HEK293 (cell line): ENCODE measurements at regions not wholly inside any gene's neighbourhood (a gene's known extent, or its start where the extent isn't known, plus 50 kb on each side); places are given as distances from the start of the nearest gene placed in this dataset.

ENCODE experiments used
- CTCF ChIA-PET: fragments of 350-600 bp; formaldehyde crosslinking; extraction: SDS; loops from one replicate; lab custom pipeline; 2021; ENCODE audit warnings: antibody characterized with exemption; lab: Yijun Ruan, JAX
- POLR2A ChIA-PET: fragments of 300-600 bp; formaldehyde crosslinking; extraction: SDS; loops from one replicate; lab custom pipeline; 2020; ENCODE audit warnings: antibody characterized with exemption, inconsistent platforms; lab: Yijun Ruan, JAX
- H3K27ac ChIP-seq: fragments of 200-500 bp; sonication (Bioruptor generic); 2 replicates; pipeline ENCODE4 v1.5.1; 2014; ENCODE audit warnings: low read depth, low read length, control low read depth, inconsistent platforms; ENCODE audit errors: extremely low read depth
- H3K36me3 ChIP-seq, 2 experiments: fragments of 200-500 bp in 1 of 2; sonication (Bioruptor generic) in 1 of 2; 1 replicate in 1 of 2; 2 replicates in 1 of 2; pipeline ENCODE4 v1.5.1; 2014 to 2017; ENCODE audit warnings: inconsistent platforms in 2 of 2, low read length in 2 of 2; ENCODE audit not compliant: control insufficient read depth in 2 of 2, insufficient read depth in 1 of 2
- H3K4me1 ChIP-seq: fragments of 200-500 bp; sonication (Bioruptor generic); 2 replicates; pipeline ENCODE4 v1.5.1; 2014; ENCODE audit warnings: mild to moderate bottlenecking, low read length, inconsistent platforms; ENCODE audit not compliant: control insufficient read depth, insufficient read depth
- H3K4me3 ChIP-seq: 2 replicates; pipeline ENCODE4 v1.5.1; 2011; ENCODE audit warnings: low read depth, mild to moderate bottlenecking, control low read depth, low read length, moderate library complexity
- H3K9me3 ChIP-seq: fragments of 200-500 bp; sonication (Bioruptor generic); 2 replicates; pipeline ENCODE4 v1.5.1; 2014; ENCODE audit warnings: low read depth, low read length, inconsistent platforms; ENCODE audit not compliant: control insufficient read depth, insufficient read depth
- GFI1B ChIP-seq: fragments of 450-650 bp; formaldehyde crosslinking; IDR thresholded peaks from 2 replicates; pipeline ENCODE4 v1.5.1; 2016; ENCODE audit warnings: missing biosample characterization, missing genetic modification characterization
- GLI4 ChIP-seq: fragments of 450-650 bp; formaldehyde crosslinking; IDR thresholded peaks from 2 replicates; pipeline ENCODE4 v1.5.1; 2016; ENCODE audit warnings: missing biosample characterization, missing genetic modification characterization
- HOXC10 ChIP-seq: sonication (generic); formaldehyde crosslinking; IDR thresholded peaks from 2 replicates; pipeline ENCODE4 v1.8.1; 2023; ENCODE audit warnings: mild to moderate bottlenecking, missing genetic modification reagents
- IKZF3 ChIP-seq: fragments of 450-650 bp; IDR thresholded peaks from 2 replicates; pipeline ENCODE4 v1.5.0; 2018; ENCODE audit warnings: missing biosample characterization, mild to moderate bottlenecking, missing genetic modification characterization, moderate library complexity
- KLF1 ChIP-seq: fragments of 450-650 bp; formaldehyde crosslinking; IDR thresholded peaks from 2 replicates; pipeline ENCODE4 v1.5.1; 2016; ENCODE audit warnings: missing biosample characterization, missing genetic modification characterization
- KLF7 ChIP-seq: fragments of 450-650 bp; formaldehyde crosslinking; IDR thresholded peaks from 2 replicates; pipeline ENCODE4 v1.5.1; 2016; ENCODE audit warnings: missing biosample characterization, missing genetic modification characterization, borderline replicate concordance
- PRDM1 ChIP-seq: fragments of 450-650 bp; formaldehyde crosslinking; IDR thresholded peaks from 2 replicates; pipeline ENCODE4; 2016; ENCODE audit warnings: missing biosample characterization, missing genetic modification characterization
- ZNF114 ChIP-seq: fragments of 450-650 bp; formaldehyde crosslinking; IDR thresholded peaks from 2 replicates; pipeline ENCODE4 v1.5.0; 2017; ENCODE audit warnings: missing biosample characterization, missing genetic modification characterization
- ZNF148 ChIP-seq: fragments of 450-650 bp; formaldehyde crosslinking; IDR thresholded peaks from 2 replicates; pipeline ENCODE4 v1.5.0; 2017; ENCODE audit warnings: missing biosample characterization, missing genetic modification characterization, borderline replicate concordance
- ZNF19 ChIP-seq: fragments of 450-650 bp; formaldehyde crosslinking; IDR thresholded peaks from 2 replicates; pipeline ENCODE4; 2016; ENCODE audit warnings: missing biosample characterization, missing genetic modification characterization, low read depth
- ZNF223 ChIP-seq: fragments of 450-650 bp; formaldehyde crosslinking; IDR thresholded peaks from 2 replicates; pipeline ENCODE4 v1.5.1; 2016; ENCODE audit warnings: missing biosample characterization, missing genetic modification characterization
- ZNF239 ChIP-seq: fragments of 450-650 bp; formaldehyde crosslinking; IDR thresholded peaks from 2 replicates; pipeline ENCODE4 v1.5.1; 2016; ENCODE audit warnings: missing biosample characterization, missing genetic modification characterization
- ZNF292 ChIP-seq: fragments of 450-650 bp; formaldehyde crosslinking; IDR thresholded peaks from 2 replicates; pipeline ENCODE4 v1.5.1; 2016; ENCODE audit warnings: low read depth, missing biosample characterization, missing genetic modification characterization, borderline replicate concordance
- ZNF433 ChIP-seq: fragments of 450-650 bp; formaldehyde crosslinking; IDR thresholded peaks from 2 replicates; pipeline ENCODE4 v1.5.1; 2016; ENCODE audit warnings: missing biosample characterization, missing genetic modification characterization, low read depth
- ZNF521 ChIP-seq: fragments of 450-650 bp; formaldehyde crosslinking; IDR thresholded peaks from 2 replicates; pipeline ENCODE4 v1.5.1; 2017; ENCODE audit warnings: missing biosample characterization, mild to moderate bottlenecking, missing genetic modification characterization
- ZNF544 ChIP-seq: fragments of 450-650 bp; formaldehyde crosslinking; IDR thresholded peaks from 2 replicates; pipeline ENCODE4 v1.5.0; 2017; ENCODE audit warnings: missing biosample characterization, missing genetic modification characterization
- ZNF555 ChIP-seq: fragments of 450-650 bp; formaldehyde crosslinking; conservative IDR thresholded peaks from 2 replicates; pipeline ENCODE4 v1.5.1; 2017; ENCODE audit warnings: missing biosample characterization, mild to moderate bottlenecking, missing genetic modification characterization, inconsistent platforms
- ZNF660 ChIP-seq: fragments of 450-650 bp; IDR thresholded peaks from 2 replicates; pipeline ENCODE4 v1.5.1; 2018; ENCODE audit warnings: missing biosample characterization, mild to moderate bottlenecking, missing genetic modification characterization
- ZNF704 ChIP-seq: fragments of 450-650 bp; formaldehyde crosslinking; IDR thresholded peaks from 2 replicates; pipeline ENCODE4 v1.5.1; 2016; ENCODE audit warnings: missing biosample characterization, missing genetic modification characterization
- ZNF791 ChIP-seq: fragments of 450-650 bp; formaldehyde crosslinking; IDR thresholded peaks from 2 replicates; pipeline ENCODE4 v1.5.1; 2016; ENCODE audit warnings: missing biosample characterization, missing genetic modification characterization
- ZNF830 ChIP-seq: fragments of 450-650 bp; IDR thresholded peaks from 2 replicates; pipeline ENCODE4 v1.5.0; 2018; ENCODE audit warnings: missing biosample characterization, missing genetic modification characterization, low read depth, mild to moderate bottlenecking, moderate library complexity

GRCh38 chr1:204813522-204813921 is 57.1 kb upstream of the NFASC start:
- TF ChIP-seq KLF7 (tag by site-specific recombination) (no peak), ZNF704 (tag by site-specific recombination) (no peak), ZNF292 (no peak), GFI1B (tag by site-specific recombination) (no peak), IKZF3 (tag by site-specific recombination) (no peak), ZNF239 (tag by site-specific recombination) (no peak), ZNF555 (tag by site-specific recombination) (no peak), ZNF114 (no peak), PRDM1 (tag by site-specific recombination) (no peak), ZNF19 (no peak), ZNF148 (tag by site-specific recombination) (no peak), ZNF223 (no peak), ZNF433 (tag by site-specific recombination) (no peak)
- Histone ChIP-seq H3K36me3 (no peaks in the 10 kb centered on the region), H3K4me1 (no peaks in the 10 kb centered on the region), H3K4me3 (no peak overlapping the region), H3K27ac (no peak overlapping the region), H3K9me3 (no peaks in the 10 kb centered on the region)
- CTCF ChIA-PET = interaction anchor here (0.7 to 8.7 kb wide), 6 partner anchors 9 to 607 kb away, joined by 4 to 181 read pairs (median 8); no protein-coding TSS in a partner anchor
- POLR2A ChIA-PET = no interaction called here

DNA sequence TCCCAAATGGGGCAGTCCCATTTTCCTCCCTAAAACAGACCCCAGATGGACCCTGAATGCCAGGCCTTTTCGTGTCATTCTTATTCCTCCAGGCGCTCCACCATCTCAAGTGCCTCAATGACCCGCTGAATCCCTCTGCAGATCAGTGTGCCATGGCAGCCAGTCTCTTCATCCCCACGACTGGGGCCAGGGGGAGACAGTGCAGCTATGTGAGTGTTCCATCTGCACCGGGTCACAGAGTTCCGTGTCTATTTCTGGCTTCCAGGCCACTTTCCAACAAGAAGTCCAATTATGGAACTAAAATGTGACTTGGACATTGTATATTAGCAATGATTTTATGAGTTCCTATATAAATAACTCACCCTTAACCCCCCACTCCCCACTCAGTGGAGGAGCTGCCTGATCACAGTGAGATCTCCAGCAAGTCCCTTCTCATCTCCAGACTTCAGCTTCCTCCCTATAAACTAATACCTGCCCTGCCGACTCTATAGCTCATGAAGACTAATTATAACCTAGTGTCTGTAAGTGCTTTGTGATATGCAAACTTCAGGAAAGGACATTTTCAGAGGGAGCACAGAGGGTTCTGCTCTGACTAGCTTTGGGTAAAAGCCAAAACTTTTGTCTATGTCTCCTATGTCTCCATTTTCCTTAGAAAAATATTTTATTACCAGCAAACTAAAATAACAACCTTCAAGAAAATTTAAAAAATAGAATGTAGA is 56.3 kb upstream of the NFASC start:
- no peak for TF ChIP-seq ZNF544
- no peak for TF ChIP-seq ZNF830 (tag by site-specific recombination)
- TF ChIP-seq ZNF521 (tag by site-specific recombination) = no peak
- no peak for TF ChIP-seq KLF1 (tag by site-specific recombination)
- no peak for TF ChIP-seq ZNF660 (tag by site-specific recombination)
- TF ChIP-seq ZNF791 (tag by site-specific recombination) = no peak
- no peak for TF ChIP-seq HOXC10 (CRISPR knock-in tag)
- no peak for TF ChIP-seq GLI4 (tag by site-specific recombination)
- Histone ChIP-seq H3K4me3 (no peak overlapping the region), H3K4me1 (no peaks in the 10 kb centered on the region), H3K36me3 (no peaks in the 10 kb centered on the region), H3K9me3 (no peaks in the 10 kb centered on the region), H3K27ac (no peak overlapping the region)
- ChIA-PET CTCF (interaction anchor here (1.7 to 15.4 kb wide), 3 partner anchors 4 to 158 kb away, joined by 3 to 181 read pairs (median 179); no protein-coding TSS in a partner anchor), POLR2A (no interaction called here)
